T47D (cell line): ENCODE measurements at regions not wholly inside any gene's neighbourhood (a gene's known extent, or its start where the extent isn't known, plus 50 kb on each side); places are given as distances from the start of the nearest gene placed in this dataset.
A peak's percentile ranks its signal among the peaks of the same experiment; 100 is the strongest.
"Not testable (repeated sequence)": the region's sequence is repeated elsewhere in the genome, so short reads cannot be mapped to it uniquely, and the experiment has no call there.

ENCODE experiments used
- DNase-seq, 2 experiments: peaks; one replicate each; pipeline versions ENCODE4 v3.0.0 to v3.0.0-alpha.2; 2011 to 2012; ENCODE audit warnings: low read depth in 1 of 2, low spot score in 1 of 2
- JUND ChIP-seq: IDR thresholded peaks from 2 replicates; pipeline ENCODE4 v1.6.1; 2012; ENCODE audit warnings: low read depth
- in situ Hi-C: cut with HindIII; loops from 2 replicates; pipeline ENCODE4 v1.10.0; 2016; ENCODE audit warnings: low sequenced_read_pairs, low pct_unique_long_range_greater_than_20kb

DNA sequence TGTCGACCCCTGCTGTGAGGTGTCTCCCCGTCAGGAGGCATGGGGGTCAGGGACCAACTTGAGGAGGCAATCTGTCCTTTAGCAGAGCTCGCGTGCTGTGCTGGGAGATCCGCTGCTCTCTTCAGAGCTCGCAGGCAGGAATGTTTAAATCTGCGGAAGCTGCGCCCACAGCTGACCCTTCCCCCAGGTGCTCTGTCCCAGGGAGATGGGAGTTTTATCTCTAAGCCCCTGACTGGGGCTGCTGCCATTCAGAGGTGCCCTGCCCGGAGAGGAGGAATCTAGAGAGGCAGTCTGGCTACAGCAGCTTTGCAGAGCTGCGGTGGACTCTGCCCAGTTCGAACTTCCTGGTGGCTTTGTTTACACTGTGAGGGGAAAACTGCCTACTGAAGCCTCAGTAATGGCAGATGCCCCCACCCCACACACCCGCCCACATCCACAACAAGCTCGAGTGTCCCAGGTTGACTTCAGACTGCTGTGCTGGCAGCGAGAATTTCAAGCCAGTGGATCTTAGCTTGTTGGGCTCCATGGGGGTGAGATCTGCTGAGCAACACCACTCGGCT lies 133.1 kb downstream of the CENPC start:
- in situ Hi-C loops, DNase-seq: not testable (repeated sequence)

DNA sequence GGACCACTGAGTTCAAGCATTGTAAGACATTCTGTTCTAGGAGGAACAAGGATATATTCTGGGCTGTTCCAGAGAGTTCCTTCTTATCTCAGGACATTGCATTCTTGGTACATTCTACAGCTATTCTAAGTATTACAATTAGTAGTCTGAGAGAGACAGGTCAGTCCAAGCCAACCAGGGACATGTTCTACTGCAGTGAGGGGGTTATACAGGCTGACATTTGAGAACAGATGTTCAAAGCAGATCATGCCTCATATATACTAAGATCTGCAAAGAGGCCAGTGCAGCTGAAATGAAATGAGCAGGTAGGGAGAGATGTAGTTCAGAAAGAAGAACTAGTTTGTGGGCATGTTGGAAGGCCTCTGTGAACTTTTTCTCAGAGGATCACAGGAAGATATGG lies 142.0 kb downstream of the CENPC start:
- no peak for TF ChIP-seq JUND
- in situ Hi-C loops: no loop called here
- DNase-seq: no peak

DNA sequence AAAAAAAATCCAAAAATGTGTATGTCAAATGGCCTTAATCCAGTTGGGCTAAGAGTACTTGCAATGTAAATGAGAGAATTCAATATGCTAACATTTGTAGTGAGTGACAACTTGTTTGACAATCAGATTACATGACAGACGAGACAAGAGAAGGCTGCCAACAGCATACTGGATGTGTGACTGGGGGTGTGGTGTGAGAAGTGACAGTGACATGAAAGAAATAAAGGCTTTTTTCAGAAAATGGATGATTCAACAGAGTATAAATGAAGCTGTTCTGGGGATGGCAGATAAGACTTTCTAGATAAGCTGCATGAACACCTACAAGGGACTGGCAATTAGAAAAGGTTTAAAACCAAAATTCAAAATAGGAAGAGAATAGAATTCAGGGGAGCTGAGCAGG lies 143.4 kb downstream of the CENPC start:
- TF ChIP-seq JUND: no peak
- in situ Hi-C loops: no loop called here

GRCh38 chr4:67397931-67398330 lies 147.4 kb downstream of the CENPC start:
- no peak for TF ChIP-seq JUND
- no peak for DNase-seq
- in situ Hi-C loops: no loop called here

More for the DNA sequence above, 143.4 kb downstream of the CENPC start:
- DNase-seq: no peak

DNA sequence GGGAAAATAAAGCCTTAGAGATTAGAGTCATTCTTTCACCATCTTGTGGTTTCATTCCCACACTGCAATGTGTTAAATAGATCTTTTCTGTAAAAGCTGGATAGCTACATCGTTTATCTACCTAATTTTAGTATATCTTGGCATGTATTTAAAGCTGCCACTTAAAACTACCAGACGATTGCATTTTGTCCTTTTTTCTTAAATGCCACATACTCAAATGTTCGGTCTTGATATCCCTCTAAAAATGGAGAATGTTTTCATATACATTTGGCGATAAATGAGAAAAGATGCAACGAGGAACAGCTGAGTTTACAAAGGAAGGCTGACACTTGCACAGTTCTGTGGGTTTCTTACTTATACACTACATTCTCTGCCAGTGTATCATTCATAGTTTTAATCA lies 148.3 kb downstream of the CENPC start:
- no peak for TF ChIP-seq JUND

DNA sequence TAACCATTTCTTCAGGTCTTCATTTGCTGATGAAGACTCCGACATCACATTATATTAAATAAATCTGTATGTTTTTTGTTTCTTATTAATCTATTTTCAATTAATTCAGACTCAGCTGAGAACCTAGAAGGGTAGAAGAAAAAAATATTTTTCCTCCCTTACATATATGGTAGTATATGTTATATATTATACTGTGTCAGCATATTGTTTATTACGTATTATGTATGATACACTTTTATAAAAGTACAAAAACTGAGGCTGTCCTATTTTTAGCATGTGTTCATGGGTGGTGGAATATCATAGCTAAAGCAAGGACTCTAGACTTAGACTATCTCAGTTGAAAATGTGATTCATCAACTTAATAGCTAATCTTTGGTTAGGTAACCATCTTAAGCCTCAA lies 149.3 kb downstream of the CENPC start:
- TF ChIP-seq JUND: no peak
- in situ Hi-C loops: no loop called here
- no peak for DNase-seq

More for the DNA sequence above, 148.3 kb downstream of the CENPC start:
- DNase-seq: no peak
- in situ Hi-C loops: no loop called here

GRCh38 chr4:67394879-67395278 lies 150.4 kb downstream of the CENPC start:
- TF ChIP-seq JUND: no peak
- DNase-seq: no peak
- in situ Hi-C loops: no loop called here

DNA sequence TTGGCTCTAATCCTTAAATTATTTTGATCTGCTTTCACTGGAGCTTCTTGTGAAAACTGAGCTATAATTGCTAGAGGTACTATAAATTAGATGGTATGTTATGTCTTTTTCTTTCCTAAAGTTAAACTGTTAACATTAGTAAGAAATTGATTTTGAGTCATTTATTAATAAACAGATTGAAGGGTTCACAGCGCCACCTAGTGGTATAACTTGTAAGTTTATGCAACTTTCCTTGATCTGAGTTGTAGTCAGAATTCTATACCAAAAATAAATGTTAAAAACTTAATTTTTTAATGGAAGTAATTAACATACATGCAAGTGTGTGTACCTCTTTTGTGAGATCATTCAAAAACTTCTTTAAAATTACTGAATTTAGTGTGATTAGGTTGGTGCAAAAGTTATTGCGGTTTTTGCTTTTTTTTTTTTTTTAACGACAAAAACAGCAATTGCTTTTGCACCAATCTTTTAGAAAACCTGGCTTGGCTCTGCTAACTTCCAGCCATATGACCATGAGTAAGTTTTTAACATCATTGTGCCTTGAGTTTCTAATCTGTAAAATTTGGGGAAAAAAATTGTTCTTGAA lies 151.5 kb downstream of the CENPC start:
- in situ Hi-C loops: no loop called here
- no peak for TF ChIP-seq JUND
- peak in 1 of 2 experiments; percentile 45 for DNase-seq

DNA sequence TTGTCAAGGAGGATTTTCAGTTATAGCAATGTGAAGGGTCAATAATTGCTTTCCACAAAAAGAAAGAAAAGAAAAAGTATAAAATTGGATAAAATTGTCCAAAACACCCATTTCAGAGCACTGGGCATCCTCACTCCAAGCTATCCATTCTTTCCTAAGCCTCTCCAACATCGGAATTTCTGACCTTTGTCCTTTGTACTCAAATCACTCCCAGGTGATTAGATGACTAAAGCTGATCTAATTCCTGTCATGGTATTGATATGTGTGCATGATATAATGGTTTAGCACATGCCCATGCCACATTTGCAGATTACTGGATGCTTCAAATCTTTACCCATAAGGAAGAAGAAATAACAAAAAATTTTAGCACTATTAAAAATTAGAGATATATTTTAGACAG lies 152.3 kb downstream of the CENPC start:
- in situ Hi-C loops: no loop called here
- no peak for DNase-seq
- TF ChIP-seq JUND: no peak

GRCh38 chr4:67381406-67381804 lies 163.9 kb downstream of the CENPC start:
- DNase-seq, in situ Hi-C loops: not testable (repeated sequence)

GRCh38 chr4:67380702-67381405 lies 164.4 kb downstream of the CENPC start:
- DNase-seq, in situ Hi-C loops: not testable (repeated sequence)

GRCh38 chr4:67380154-67380553 lies 165.1 kb downstream of the CENPC start:
- in situ Hi-C loops: no loop called here
- no peak for TF ChIP-seq JUND
- no peak for DNase-seq

- no peak for TF ChIP-seq JUND
- no peak for DNase-seq
- in situ Hi-C loops: no loop called here
These were observed 170.0 kb downstream of the CENPC start for GRCh38 chr4:67375291-67375690.
